NCI-H1105 (cell line): ENCODE measurements at regions not wholly inside any gene's neighbourhood (a gene's known extent, or its start where the extent isn't known, plus 50 kb on each side); places are given as distances from the start of the nearest gene placed in this dataset.

Experiments
- DNase-seq: peaks from one replicate; lab custom pipeline; 2025; lab: John Stamatoyannopoulos, UW

DNA sequence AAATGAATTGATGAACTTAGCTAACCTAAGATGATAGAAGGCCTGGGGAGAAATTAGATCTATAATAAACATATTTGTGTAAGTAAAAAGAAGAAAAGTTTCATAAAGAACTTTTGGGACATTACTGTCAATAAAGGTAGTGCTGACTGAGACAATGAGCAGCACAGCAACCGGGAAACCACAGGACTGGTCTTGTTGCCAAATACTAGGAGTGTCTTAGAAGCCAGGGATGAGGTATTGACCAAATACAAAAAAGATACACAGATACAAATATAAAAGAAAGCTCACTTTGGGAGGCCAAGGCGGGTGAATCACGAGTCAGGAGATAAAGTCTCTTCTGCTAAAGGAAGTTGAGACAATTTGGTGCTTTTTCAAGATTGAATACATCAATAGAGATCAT is 362.4 kb upstream of the ZNF385D start:
- DNase-seq: no peak

DNA sequence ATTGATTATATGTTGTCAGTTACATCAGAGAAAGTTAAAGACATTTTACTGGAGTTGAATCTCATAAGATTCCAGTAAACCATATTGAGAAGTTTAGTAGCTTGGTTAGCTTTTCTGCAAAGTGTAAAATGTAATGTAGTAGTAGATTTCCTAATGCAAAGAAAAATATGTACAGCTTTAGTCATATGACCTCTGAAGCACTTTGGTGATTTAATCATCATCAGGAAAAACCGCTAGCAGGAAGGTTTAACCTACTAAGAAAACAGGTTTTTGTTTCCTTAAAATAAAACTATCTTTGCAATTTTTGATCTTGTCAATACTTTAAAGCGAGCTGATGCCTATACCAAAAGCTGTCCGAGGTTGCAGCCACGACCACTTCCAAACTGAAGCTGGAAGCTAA is 364.6 kb upstream of the ZNF385D start:
- DNase-seq: no peak

DNA sequence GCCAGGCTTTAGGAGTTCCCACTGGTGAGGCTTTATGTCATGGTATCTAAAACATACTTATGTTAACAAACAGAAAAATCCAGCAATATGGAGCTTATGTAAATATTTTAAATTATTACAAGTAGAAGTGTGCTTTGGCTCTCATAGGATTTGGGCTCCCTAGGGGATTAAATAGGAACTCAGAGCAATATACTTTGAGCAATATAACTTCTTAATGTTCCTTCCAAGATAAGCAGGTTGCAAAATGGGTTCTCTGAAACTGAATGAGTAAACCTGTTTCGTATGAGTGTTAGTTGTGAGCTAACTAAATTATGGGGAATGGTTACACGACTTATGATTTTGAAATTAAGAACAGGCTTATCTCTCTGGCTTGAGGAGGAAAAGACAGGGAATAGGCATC is 366.1 kb upstream of the ZNF385D start:
- DNase-seq: no peak

DNA sequence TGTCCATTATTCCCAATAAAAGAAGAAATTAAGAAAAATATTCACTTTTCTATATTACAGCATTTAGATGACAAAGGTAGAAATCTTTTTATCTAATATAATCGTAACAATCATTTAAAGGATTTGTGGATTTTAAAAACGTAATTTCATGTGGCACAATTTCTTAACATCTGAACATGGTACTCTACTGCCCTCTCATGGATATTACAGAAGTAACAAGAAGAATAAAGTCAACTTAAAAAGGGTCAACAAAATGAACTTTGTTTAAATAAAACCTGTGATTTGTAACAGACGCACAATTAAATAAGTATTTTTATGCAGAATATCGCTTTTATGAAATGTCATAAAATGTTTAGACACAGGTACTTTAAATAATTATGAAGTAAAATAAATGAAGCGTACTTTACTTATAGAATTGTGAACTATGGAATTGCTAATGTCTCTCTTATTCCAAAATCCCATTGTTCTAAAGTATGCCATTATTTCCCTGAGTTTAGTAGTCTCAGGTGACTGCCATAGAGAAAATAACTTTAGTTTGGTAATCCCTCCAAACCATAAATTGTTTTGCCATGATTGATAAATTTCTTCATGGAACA is 366.8 kb upstream of the ZNF385D start:
- DNase-seq: no peak

DNA sequence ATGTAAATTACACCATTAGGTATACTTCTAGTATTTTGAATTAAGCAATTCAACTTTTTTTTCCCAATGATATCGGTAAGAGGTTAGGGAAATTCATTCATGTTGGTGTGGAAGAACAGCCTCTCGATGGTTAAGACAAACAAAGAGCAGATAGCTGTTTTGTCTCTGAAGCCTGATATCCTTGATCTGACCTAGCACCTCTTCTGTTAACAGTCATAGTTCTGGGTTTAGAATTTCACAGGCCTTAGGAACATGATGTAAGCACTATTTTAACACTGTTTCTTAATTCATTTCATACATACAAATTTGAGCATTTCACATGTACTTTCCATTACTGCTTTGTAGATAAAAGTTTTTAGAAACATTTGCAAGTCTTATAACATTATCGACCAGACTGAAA is 367.5 kb upstream of the ZNF385D start:
- DNase-seq: no peak

DNA sequence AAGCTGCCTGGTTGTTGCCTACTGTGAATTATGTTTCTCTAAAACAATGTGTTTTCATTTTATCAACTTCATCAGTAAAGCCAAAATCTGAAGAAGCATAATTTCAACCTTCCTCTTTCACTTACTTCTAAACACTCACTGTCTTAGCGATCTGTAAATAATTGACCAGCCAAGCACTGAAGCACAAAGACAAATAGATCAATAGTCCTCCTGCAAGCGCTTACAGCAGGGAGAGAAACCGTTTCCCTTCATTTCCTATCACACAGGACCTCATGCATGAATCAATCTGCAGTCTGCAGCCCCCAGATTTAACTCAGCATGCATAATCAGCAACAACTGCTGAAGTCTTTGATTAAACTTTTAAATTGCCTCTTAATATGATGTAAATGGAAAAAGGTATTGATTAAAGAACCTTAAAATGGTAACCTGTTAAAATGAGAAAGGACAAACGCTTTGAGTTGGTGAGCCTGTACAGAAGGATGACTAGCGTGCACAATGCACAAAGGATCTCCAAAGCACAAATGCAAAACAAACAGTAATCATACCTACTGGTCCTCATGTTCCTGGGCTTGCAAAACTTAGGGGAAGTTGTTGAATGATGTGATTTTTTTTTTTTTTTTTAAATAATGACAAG is 370.2 kb upstream of the ZNF385D start:
- no peak for DNase-seq

DNA sequence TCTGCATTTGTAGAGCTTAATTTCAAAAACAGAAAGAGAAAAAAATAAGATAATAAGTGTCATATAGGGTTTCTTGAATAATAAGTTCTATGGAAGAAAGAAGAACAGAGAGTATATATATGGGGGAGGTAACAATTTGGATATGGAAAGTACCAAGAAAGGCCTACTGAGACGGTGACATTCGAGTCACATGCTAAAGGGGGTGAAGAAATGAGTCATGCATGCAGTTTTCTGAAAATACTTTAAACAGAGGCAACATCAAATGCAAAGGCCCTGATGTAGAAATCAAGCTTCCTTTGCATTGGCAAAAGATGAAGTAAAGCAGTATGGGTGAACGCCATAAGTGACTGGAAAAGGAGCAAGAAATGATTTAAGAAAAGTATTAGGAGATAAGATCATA is 371.6 kb upstream of the ZNF385D start:
- DNase-seq: no peak

DNA sequence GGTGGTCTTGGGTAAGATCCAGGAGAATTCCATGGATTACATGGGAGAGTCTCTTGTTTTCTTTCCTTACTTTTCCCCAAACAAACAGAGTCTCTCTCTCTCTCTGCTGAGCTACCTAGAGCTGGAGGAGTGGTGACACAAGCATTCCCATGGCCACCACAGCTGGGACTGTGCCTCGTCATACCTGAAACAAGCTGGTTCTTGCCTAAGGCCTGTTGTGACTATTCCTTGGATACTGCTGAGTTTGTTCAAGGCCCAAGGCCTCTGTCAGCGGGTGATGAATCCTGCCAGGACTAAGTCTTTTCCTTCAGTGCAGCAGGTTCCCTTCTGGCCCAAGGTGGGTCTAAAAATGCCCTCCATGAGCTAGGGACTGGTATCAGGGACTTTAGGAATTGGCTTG is 378.1 kb upstream of the ZNF385D start:
- no peak for DNase-seq

DNA sequence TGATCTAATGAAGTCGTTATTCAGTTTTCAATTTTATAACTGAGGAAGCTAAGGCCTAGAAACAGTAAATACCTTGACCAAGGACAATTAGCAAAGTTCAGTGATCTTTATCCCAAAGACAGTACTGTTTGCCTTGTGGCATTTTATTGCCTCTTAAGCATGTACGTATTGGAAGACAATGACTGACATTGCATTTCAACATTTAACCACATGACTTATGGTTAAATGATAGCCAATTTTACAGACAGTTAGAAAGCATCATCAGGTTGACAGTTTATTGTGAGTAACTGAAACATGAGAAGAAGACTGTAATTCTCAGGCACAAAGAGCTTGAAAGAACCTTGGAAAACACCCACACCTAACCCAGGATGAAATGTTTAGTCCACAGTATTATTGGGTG is 390.8 kb upstream of the ZNF385D start:
- no peak for DNase-seq

DNA sequence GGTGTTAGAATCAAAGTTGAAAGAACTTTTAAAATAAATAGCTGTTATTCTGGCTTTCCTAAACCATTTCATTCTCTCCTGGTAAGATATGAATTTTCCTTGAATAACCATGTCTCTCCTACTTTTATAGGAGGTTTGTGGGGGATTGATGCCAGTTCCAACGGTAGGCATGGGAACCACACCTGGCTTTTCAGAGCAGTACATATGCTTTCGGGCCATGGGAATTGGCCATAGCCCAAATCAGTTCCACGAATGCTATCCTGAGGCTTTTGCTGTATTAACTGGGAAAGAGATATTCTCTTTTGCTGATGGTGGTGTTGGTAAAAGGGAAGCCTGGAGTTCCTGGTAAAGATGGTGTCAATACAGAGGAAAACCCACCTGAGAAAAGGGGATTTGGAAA is 396.2 kb upstream of the ZNF385D start:
- no peak for DNase-seq

DNA sequence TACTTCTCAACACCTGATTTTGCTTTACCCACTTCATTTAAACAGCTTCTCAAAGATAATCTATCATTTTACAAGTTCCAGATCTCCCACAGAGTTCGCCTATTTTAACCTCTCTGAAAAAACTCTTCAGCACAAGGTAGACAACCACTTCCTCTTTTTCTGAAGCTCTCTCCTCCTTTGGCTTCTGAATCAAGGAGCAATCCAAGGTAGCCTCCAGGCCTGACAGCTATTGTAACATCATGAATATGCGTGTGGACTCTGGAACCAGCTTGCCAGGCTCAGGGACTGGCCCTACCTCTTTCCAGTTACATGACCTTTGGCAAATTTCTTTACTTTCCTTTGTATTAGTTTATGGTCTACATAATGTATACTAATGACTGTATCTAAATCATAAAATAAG is 405.9 kb upstream of the ZNF385D start:
- DNase-seq: no peak

DNA sequence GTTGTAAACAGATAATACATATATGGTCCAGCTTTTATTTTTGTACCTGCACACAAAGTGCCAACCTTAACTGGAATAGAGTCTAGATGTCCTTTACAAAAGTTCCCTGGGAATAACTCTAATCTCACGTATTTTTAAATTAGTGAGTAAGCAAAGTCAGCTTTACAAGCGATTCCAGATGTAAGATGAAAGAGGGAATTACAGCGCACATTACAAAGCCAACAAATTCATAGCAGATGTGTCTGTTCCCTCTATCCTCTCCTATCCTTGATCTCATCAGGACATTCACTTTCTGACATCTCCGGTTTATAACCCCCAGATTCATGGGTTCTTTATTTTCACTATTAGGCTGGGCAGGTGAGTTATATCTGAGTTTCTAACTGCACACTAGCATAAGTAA is 406.8 kb upstream of the ZNF385D start:
- no peak for DNase-seq

DNA sequence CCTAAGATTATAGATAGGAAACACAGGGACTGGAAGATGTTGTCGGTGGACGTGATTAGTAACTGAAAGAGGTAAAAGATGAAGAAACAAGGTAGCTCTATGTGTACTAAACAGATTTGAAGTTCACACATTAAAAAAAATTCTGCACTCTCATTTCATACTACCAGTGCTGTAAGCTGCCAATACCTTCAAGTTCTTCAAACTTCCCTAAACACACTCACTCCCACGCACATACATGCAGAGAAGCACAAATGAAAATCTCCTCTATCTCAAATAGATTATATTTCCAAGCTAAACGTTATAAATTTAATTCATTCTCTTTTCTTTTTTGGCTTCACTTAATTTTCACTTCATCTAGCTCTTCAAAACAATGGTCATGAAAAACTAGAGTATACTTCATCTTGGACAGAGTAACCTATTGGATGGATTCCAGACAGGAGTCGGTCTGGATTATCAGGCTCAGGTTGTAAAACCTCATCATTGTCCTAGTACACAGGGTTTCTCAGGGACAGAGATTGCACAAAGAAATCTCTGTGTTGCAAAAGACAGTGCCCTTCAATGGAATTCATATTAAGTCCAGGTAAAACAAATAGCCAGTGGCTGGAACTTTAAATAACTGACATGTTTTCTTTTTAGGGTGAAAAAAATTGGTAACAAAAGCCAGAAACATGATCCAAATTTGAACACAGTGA is 408.1 kb upstream of the ZNF385D start:
- no peak for DNase-seq

DNA sequence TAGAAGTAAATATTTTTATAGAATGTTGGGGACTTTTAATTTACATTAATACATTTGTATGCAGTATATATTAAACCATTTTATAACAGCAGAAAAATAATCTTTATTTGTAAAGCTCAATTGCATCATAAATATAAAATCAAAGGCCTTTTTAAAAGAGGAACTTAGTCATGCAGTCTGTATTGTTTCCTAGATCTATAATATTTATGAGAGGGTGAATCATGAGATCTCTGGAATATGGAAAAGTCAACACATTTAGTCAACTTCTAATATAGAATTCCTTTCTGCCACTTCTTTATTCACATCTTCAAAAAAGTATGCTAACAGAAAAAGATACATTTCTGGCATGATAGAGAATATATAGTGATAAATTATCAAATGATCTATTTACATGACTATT is 410.3 kb upstream of the ZNF385D start:
- DNase-seq: no peak

DNA sequence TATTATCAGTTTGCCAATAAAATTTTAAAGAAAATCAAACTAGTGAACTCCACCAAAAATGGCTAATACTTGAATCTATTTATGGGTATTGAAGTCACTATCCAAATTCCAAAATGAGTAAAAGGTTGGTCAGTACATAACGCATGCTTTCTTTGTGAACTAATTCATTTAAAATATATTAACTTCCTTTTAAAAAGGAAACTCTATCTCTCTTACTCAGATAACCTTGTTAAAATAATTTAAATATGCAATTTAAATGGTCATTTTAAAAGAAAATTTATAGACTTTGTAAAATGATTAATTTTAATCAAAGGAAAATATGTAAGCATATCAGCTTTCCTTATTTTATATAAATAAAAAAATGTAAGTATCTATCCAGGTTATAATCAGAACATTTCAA is 419.4 kb upstream of the ZNF385D start:
- DNase-seq: no peak

DNA sequence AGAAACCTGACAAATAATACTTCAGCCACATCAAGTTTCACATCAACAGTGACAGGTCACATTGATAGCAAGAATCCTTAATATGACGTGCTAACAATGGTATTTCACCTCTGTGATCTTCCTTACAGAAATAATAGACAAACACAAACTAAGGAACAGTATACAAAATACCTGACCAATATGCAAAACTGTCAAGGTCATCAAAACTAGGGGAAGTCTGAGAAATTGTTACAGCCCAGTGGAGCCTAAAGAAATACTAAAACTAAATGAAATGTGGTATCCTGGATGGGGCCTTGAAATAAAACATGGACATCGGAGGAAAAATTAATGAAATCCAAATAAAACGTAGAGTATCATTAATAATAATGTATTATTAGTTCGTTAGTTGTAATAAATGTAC is 422.0 kb upstream of the ZNF385D start:
- DNase-seq: no peak

DNA sequence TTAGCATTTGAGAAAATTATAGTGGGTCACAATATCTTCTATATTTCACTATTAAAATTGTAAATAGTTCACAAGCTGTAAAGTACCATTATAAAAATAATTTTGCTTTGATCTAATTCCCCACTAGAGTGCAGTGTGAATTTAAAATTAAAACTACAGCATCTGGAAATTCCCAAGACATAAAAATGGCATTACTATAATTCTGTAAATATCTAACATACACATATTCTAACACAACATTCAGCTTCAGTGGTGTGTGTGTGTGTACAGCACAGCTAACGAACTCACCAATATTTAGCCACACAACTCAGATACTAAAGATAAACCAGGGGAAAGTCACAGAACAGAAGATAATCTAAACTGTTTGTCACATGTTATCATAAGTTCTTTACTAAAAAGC is 424.9 kb upstream of the ZNF385D start:
- DNase-seq: no peak

DNA sequence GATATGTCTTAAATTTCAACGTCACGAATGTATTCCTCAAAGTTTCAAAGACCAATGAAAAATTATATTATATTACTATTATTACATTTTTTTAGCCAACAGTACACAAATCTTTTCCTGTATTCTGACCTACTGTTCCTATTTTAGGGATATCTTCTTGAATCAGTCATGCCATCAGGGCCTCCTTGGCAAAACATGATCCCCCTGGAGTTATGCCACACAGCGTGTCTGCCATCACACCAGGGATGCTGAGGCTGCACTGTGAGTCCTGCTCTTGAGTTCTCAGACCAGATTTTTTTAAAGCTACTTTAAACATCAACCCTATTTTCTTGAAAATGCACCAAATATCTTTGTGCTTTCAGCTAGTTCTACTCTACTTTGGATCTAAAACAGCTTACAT is 425.9 kb upstream of the ZNF385D start:
- DNase-seq: no peak

DNA sequence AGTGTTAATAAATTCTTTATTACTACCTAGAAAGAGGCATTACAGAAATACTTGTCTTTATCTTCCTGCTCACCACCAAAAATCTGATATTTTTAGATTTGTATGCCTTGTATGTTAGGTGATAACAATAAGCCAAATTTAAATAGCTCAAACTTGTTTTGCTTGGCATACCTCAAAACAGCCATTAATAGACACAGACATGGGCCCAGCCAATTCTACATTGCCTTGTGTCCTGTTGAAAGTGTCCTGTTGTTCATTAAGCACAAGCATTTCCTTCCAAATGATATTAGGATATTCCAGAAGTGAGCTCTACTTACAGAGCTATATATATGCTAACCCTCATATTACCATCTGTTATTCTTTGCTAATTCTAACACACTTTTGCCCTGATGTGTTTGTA is 438.6 kb upstream of the ZNF385D start:
- no peak for DNase-seq

DNA sequence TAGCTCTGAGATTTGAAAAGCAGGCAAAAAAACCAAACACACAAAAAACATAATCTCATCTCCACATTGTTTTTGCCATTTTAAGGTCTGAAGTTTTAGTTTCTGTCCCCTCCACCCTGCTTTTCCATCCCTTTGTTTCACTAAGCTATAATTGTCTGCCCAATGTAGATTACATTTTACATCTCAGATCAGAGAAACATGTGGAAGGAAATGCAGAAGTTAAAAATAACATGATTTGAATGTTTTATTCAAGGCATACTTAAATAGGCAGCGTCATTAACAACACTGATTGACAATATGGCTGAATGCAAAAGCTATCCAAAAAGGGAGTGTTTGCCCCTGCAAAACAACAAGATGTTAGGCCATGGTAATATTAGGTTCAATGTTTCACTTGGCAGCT is 448.1 kb upstream of the ZNF385D start:
- DNase-seq: no peak

DNA sequence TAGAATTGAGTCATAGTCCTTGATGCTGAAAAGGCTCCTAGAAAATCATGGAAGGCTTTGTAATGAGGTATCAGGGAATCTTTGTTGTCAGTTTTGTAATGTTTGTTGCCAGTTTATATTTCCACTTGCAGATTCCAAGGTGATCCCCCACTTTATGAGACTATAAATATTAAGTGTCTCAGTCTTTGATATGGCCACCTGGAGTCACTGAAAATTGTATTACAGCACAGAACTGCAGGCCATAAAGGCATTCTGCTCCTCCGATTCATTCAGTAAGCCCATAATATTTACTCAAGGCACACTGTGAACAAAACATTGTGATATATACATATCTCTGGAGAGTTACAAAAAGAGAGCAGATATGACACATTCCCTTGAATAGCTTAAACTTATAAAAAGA is 457.8 kb upstream of the ZNF385D start:
- no peak for DNase-seq

DNA sequence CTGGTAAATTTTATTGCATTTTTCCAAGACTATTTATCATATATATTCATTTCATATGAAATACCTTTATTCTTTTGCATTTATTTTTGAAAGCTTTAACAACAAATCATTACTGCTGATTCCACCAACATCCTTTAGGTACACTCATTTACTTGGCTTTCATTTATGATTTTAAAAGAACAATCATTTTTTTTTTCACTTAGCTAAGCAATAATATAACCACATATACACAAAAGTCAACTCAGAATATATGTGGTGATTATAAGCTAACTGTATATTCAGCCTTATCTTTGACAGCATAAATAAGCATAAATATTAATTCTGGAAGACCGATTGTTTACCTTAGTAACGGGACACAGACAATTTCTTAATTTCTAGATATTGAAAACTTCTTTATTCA is 458.6 kb upstream of the ZNF385D start:
- no peak for DNase-seq

DNA sequence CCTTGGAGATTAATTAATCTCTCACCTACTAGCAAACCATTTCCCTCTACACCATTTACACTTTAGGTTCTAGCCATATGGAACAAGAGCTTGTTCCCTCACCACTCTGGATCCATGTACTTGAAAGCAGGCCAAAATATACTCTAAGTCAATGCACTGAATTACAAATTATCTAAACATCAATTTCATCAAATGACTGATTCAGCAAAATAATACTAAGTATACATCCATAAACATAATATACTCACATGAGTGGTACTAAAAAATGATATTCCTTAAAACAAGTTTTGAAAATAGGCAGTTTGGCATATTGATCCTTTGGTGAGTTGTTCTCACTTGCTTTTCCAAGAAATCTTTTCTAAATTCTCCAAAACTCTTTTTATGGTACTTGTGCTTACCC is 459.7 kb upstream of the ZNF385D start:
- no peak for DNase-seq

DNA sequence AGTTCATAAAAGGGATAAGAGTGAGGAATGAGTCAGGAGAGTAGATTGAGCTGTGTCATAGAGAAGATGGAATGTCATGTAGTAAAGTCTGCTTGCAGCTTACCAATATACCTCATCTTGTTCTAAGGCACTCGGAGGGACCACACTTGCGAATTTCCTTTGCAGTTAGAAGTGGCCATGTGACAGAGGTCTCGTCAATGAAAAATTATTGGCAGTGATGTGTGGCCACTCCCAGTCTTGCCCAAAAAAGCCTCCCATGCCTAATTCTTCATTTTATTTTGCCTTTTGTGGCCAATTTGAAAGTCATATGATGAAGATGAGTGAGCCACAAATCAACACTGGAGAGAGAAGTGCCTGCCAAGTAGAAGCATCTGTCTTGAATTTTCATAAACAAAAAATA is 465.6 kb upstream of the ZNF385D start:
- DNase-seq: no peak
